ENCODE measurements at regions not wholly inside any gene's neighbourhood (a gene's known extent, or its start where the extent isn't known, plus 50 kb on each side); places are given as distances from the start of the nearest gene placed in this dataset.
"Not testable (repeated sequence)": the region's sequence is repeated elsewhere in the genome, so short reads cannot be mapped to it uniquely, and the experiment has no call there.

- DNase-seq, result no peak
Measured at GRCh38 chr6:4486568-4487315, 289.5 kb upstream of the CDYL start.

GRCh38 chr6:4485735-4486134 is 290.5 kb upstream of the CDYL start:
- no peak for DNase-seq

GRCh38 chr6:4482461-4482860 is 293.7 kb upstream of the CDYL start:
- DNase-seq, result no peak

- no peak for DNase-seq
Measured at GRCh38 chr6:4480788-4481735, 295.1 kb upstream of the CDYL start.

GRCh38 chr6:4478098-4478497 is 298.1 kb upstream of the CDYL start:
- DNase-seq, result no peak

GRCh38 chr6:4474810-4475209 is 301.4 kb upstream of the CDYL start:
- no peak for DNase-seq

- no peak for DNase-seq
Measured at GRCh38 chr6:4472969-4473642, 303.1 kb upstream of the CDYL start.

- no peak for DNase-seq
Measured at GRCh38 chr6:4472222-4472621, 304.0 kb upstream of the CDYL start.

GRCh38 chr6:4471515-4471914 is 304.7 kb upstream of the CDYL start:
- DNase-seq, result not testable (repeated sequence)

- DNase-seq, result no peak
Measured at GRCh38 chr6:4470698-4471210, 305.4 kb upstream of the CDYL start.

GRCh38 chr6:4466769-4467480 is 309.3 kb upstream of the CDYL start:
- no peak for DNase-seq

- DNase-seq, result no peak
Measured at GRCh38 chr6:4466261-4466660, 309.9 kb upstream of the CDYL start.

- DNase-seq, result no peak
Measured at GRCh38 chr6:4464638-4465037, 311.6 kb upstream of the CDYL start.

- DNase-seq, result no peak
Measured at GRCh38 chr6:4463236-4463635, 313.0 kb upstream of the CDYL start.

GRCh38 chr6:4460586-4461475 is 315.4 kb upstream of the CDYL start:
- DNase-seq, result peak in 1 of 2 experiments; percentile 46

GRCh38 chr6:4459996-4460395 is 316.2 kb upstream of the CDYL start:
- no peak for DNase-seq

- no peak for DNase-seq
Measured at GRCh38 chr6:4459032-4459431, 317.2 kb upstream of the CDYL start.

GRCh38 chr6:4451718-4452117 is 316.3 kb upstream of the ECI2 start:
- no peak for DNase-seq

- DNase-seq, result no peak
Measured at GRCh38 chr6:4451081-4451480, 315.7 kb upstream of the ECI2 start.

GRCh38 chr6:4450237-4450636 is 314.9 kb upstream of the ECI2 start:
- no peak for DNase-seq

GRCh38 chr6:4449409-4449808 is 314.0 kb upstream of the ECI2 start:
- DNase-seq, result no peak

- DNase-seq, result no peak
Measured at GRCh38 chr6:4448841-4449240, 313.5 kb upstream of the ECI2 start.

Measured in NCI-H446 (cell line).